ENCODE measurements at regions not wholly inside any gene's neighbourhood (a gene's known extent, or its start where the extent isn't known, plus 50 kb on each side); places are given as distances from the start of the nearest gene placed in this dataset.

GRCh38 chr10:128661404-128662197 is 535.4 kb upstream of the MKI67 start:
- TF ChIP-seq CTCF (conservative IDR thresholded peaks at IDR 0.05) = no peak
- no peak overlapping the region for H3K4me3 Mint-ChIP-seq
- peaks cover 3% of the 10 kb centered on the region for H3K36me3 Mint-ChIP-seq (ENCODE audit: low read depth)
- H3K4me1 Mint-ChIP-seq = peaks cover 5% of the 10 kb centered on the region
- DNase-seq (ENCODE audit: low read depth, low spot score) = no peak
- H3K27ac Mint-ChIP-seq (ENCODE audit: unreplicated experiment) = no peak overlapping the region
- peaks cover 8% of the 10 kb centered on the region for H3K9me3 Mint-ChIP-seq
- no peaks in the 10 kb centered on the region for H3K27me3 Mint-ChIP-seq (ENCODE audit: low read depth)

GRCh38 chr10:128662520-128662919 is 536.3 kb upstream of the MKI67 start:
- DNase-seq (ENCODE audit: low read depth, low spot score) = no peak
- peaks cover 5% of the 10 kb centered on the region for H3K4me1 Mint-ChIP-seq
- no peaks in the 10 kb centered on the region for H3K27me3 Mint-ChIP-seq (ENCODE audit: low read depth)
- no peak overlapping the region for H3K27ac Mint-ChIP-seq (ENCODE audit: unreplicated experiment)
- no peak overlapping the region for H3K4me3 Mint-ChIP-seq
- H3K9me3 Mint-ChIP-seq = peaks cover 8% of the 10 kb centered on the region
- H3K36me3 Mint-ChIP-seq (ENCODE audit: low read depth) = peaks cover 3% of the 10 kb centered on the region
- TF ChIP-seq CTCF (conservative IDR thresholded peaks at IDR 0.05) = no peak

- Mint-ChIP-seq H3K27me3 (ENCODE audit: low read depth) (no peaks in the 10 kb centered on the region), H3K36me3 (ENCODE audit: low read depth) (peaks cover 3% of the 10 kb centered on the region), H3K4me3 (no peak overlapping the region), H3K27ac (ENCODE audit: unreplicated experiment) (no peak overlapping the region), H3K4me1 (peaks cover 5% of the 10 kb centered on the region), H3K9me3 (peaks cover 8% of the 10 kb centered on the region)
- no peak for TF ChIP-seq CTCF (conservative IDR thresholded peaks at IDR 0.05)
- DNase-seq (ENCODE audit: low read depth, low spot score) = no peak
Measured at GRCh38 chr10:128664729-128665128, 538.5 kb upstream of the MKI67 start.

- no peaks in the 10 kb centered on the region for H3K27me3 Mint-ChIP-seq (ENCODE audit: low read depth)
- no peaks in the 10 kb centered on the region for H3K9me3 Mint-ChIP-seq
- H3K27ac Mint-ChIP-seq (ENCODE audit: unreplicated experiment) = no peak overlapping the region
- no peak overlapping the region for H3K4me3 Mint-ChIP-seq
- DNase-seq (ENCODE audit: low read depth, low spot score) = no peak
- H3K4me1 Mint-ChIP-seq = no peaks in the 10 kb centered on the region
- no peak for TF ChIP-seq CTCF (conservative IDR thresholded peaks at IDR 0.05)
- H3K36me3 Mint-ChIP-seq (ENCODE audit: low read depth) = no peaks in the 10 kb centered on the region
Measured at GRCh38 chr10:128675405-128675804, 549.2 kb upstream of the MKI67 start.

GRCh38 chr10:128680116-128680515 is 553.9 kb upstream of the MKI67 start:
- Mint-ChIP-seq H3K9me3 (no peaks in the 10 kb centered on the region), H3K4me3 (no peak overlapping the region), H3K27ac (ENCODE audit: unreplicated experiment) (no peak overlapping the region), H3K36me3 (ENCODE audit: low read depth) (no peaks in the 10 kb centered on the region), H3K4me1 (no peaks in the 10 kb centered on the region), H3K27me3 (ENCODE audit: low read depth) (no peaks in the 10 kb centered on the region)
- no peak for DNase-seq (ENCODE audit: low read depth, low spot score)
- TF ChIP-seq CTCF (conservative IDR thresholded peaks at IDR 0.05) = no peak

All from neural crest cell (in vitro differentiated cells).